GM21723 (cell line): ENCODE measurements at regions not wholly inside any gene's neighbourhood (a gene's known extent, or its start where the extent isn't known, plus 50 kb on each side); places are given as distances from the start of the nearest gene placed in this dataset.

ENCODE experiments used
- ATAC-seq: cut with Tn5 transposase; IDR thresholded peaks from one replicate; pipeline ENCODE4 v1.9.1; 2021; ENCODE audit warnings: mild to moderate bottlenecking, moderate library complexity; ENCODE audit not compliant: unreplicated experiment

DNA sequence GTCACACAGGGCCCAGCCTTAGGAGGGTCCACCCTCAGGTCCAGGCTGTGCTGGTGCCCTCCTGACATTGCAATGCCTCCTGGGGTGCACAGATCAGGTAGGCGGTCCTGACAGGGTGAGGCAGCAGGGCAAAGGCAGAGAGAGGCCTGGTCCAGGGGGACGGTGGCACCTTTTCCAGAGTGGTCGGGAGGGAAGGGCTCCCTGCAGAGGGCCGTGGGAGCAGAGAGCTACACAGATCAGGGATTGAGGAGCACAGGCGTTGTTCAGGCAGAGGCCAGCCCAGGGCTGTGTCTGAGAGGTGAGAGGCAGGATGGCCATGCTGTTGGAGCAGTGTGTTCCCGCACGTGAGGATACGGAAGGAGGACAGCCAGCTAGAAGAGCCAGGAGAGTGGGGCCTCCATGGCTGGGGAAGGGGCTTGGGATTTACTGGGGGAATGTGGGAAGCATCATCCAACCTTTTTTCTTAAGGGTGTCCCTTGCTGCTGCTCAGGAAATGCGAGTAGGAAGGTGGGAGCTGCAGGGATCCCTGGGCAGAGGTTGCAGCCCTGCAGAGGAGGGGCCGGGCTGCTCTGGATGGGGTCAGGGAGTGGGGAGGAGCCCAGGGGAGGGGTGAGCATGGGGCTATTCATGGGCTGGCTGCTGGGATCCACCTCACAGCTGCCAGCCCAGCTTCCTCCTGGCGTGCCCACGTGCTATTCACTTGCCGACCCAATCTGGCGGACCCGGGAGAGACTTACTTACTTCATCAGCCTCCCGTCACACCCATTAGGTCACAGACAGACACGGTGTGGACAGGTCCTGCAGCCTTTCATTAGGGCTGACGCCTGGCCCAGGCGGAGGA lies 1516.4 kb downstream of the TBC1D22A start:
- no peak for ATAC-seq

DNA sequence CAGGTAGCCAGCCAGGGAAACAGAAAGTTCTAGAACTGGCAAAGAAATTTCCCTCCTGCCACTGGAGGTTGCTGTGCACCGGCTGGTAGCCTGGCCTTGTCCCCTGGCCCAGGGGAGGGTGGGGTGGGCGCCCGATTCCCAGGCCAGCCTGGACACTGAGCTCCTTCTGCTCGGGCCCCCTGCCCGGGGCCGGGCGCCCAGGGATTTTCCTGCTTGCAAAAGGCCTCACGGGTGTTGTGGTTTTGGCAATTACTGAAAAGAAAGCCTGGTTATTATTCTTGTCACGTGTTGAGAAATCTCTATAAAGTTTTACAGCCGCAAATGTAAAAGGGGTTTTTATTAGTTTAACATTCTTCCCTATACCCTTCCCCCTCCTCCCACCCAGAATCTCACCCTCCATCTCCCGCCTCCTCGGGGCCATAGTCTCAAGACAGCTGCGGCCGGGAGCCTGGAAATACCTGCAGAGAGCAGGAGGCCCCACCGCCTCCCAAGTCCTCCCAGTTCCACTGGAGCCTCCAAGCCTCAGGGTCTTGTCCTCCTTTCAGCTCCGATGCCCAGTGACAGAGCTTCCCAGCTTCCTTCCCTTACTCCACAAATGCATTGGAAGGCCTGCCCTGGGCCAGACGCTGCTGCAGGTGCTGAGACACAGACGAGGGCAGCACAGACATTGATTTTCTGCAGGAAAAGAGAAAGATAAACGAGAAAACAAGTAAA lies 1515.6 kb downstream of the TBC1D22A start:
- ATAC-seq: no peak

DNA sequence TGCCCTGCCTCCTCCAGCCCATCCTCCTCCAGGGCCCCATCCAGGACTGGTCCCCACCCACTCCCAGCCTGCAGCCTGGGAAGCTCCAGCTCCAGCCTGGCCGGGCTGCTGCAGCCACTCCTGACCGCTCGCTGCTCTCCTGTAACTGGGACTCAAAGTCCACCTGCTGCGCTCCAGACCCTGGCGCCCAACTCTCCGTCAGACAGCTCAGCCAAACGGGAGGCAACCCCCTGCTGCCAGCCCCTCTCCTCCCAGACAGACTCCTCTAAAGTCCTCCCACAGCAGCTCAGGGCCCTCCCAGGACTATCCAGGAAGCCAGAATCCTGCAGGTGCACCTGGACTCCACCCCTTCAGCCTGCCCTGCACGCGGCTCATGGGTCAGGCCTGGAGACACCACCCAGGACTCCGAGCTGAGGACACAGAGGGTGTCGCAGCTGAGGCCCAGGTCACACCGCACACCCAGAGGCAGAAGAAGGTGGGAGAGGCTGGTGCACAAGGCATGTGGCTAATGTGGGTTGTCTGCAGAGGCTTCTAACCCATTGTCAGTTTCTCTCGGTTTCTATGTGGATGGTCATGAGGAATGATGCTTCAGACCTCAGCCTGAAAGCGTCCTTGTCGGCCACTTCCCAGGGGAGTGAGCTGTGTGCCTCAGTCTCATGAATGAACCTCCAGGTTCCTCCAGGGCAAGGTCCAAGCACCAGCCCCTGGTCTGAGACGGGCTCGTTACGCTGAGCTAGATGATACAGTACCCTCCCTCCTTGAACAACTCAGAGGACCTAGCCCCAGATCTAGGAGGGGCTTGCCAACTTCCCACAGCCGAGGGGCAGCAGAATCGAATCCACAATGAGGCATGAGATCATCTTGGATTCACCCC lies 1514.8 kb downstream of the TBC1D22A start:
- no peak for ATAC-seq

DNA sequence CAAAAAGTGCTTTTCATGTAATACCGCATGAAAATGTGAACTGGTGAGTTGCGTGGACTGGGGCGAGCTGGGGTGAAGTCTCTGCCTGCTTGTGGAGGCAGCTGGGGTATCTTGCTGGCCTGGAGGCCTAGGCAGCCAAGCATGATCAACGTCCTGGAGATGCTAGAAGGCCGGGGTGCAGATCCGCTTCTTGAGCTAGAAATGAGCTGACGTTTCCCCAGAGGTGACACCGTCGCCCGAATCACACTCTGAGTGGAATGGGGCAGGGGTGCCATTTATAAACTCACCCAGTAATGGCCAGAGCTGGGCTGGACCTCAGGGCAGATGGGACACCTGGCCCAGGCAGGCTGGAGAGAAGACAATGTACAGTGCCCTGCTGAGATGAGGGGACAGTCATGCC lies 1513.0 kb downstream of the TBC1D22A start:
- no peak for ATAC-seq

DNA sequence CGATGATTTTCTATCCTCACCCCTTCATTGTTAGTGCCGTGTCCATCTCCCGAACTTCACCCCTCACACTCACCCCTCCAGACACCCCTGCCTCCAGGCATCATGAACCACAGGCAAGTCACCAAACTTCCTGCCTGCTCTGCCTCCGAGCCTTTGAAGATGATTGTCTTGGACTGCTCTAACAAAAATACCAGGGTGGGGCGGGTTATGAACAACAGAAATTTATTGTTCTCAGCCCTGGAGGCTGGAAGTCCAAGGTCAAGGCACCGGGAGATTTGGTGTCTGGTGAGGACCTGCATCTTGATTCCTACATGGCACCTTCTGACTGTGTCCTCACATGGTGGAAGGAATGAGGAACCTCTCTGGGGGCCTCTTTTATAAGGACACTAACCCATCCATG lies 1508.3 kb downstream of the TBC1D22A start:
- no peak for ATAC-seq

DNA sequence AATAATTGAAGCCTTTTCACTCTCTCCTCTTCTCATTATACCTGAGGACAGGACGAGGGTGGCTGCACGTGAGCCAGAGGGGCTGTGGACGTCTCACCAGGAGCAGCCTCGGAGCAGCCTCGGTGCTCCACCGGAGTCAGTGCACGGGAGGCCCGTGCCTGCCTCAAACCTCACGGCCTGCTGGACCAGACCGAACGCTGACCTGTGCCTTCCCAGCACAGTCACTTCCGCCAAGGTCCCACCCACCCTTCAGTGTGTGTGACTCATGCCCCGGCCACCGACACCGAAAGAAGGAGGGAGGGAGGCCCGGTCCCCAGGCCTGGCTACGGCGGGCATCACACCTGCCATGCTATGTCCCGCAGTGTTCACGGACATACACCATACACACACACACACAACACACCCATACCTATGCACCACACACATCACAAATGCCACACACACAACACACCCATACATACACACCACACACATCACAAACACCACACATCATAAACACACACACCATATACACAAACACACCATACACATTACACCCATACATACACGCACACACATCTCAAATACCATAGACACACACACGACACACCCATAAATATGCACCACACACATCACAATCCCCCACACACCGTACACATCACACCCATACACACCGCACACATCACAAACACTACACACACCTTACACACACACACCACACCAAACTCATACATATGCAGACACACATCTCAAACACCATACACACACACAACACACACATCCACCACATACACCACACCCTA lies 1506.5 kb downstream of the TBC1D22A start:
- no peak for ATAC-seq

DNA sequence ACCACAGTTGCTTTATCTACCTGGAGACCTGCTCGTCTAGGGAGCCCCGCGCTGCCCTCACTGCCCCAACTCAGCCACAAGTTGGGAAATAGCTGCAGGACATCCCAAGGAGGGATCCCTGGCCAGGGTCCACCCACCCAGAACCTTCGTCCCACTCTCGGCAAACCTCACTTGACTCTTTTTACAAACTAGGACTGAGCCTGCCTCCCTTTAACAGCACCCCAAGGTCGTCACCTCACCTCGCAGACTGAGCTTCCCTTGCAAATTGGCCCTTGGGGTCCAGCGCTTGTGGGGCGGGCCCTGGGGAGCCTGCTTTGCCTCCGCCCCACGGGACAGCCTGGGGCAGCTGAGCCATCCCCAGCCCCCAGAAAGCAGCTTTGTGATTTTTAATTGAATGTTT lies 1505.8 kb downstream of the TBC1D22A start:
- no peak for ATAC-seq

DNA sequence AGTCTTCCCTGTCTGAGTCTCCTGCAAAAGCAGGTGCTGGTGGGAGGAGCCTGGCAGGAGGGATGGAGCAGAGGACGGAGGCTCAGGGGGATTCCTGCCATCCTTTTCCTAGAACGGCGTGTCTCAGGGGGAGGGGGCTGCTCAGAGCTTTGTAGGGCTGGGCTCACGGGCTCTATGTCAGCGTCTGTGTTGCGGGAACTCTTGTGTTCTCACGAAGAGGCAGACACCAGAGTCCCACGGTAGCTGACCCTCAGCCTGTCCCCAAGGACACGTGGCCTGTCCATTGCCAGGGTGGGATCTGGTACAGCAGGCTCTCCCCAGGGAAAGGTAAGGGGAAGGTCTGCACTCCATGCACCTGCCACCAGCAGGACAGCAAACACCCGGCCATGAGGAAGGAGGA lies 1505.2 kb downstream of the TBC1D22A start:
- ATAC-seq: no peak

DNA sequence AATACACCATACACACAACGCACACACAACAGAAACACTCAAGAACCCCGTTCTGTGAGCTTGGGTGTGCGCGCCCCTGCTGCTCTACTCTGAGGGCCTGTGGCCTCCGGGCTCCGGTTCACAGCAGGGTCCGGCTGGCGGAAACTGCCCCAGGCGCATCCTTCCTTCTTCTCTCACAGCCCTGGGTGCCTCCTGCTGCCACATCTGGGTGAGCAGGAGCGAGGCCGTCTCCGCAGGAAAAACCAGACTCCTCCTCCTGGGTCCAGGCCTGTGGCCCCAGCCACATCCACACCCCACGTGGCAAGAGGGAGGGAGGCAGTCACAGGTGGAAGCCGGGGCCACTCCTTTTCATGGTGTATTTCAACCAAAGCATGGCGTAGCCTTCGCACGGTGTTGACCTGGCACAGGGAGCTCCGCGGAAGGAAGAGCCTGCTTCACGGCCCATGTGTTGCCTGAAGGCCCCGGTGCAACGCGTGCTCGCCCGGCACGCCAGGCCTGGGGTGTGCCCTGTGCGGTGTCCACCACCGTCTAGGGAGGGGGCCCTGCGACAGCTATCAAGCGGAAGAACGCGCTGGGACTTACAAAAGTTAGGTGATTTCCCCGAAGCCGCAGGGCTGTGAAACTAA lies 1502.7 kb downstream of the TBC1D22A start:
- no peak for ATAC-seq

DNA sequence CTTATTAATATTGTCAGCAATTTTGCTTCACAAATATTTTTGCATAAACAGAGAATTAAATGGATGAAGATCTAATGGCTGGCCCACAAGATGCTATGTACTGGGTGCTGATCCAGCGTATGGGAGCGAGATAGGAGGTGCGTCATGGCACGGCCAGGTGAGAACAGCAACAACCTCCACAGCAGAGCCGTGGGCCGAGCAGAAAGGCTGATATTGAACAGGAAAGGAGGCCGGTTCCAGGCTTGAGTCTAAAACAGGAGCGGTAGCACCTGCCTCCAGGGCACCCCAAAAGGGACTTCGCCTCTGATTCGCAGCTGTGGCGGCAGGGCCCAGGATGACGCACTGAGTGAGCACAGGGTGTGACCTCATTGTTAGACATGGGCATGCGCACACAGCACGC lies 1502.1 kb downstream of the TBC1D22A start:
- no peak for ATAC-seq

DNA sequence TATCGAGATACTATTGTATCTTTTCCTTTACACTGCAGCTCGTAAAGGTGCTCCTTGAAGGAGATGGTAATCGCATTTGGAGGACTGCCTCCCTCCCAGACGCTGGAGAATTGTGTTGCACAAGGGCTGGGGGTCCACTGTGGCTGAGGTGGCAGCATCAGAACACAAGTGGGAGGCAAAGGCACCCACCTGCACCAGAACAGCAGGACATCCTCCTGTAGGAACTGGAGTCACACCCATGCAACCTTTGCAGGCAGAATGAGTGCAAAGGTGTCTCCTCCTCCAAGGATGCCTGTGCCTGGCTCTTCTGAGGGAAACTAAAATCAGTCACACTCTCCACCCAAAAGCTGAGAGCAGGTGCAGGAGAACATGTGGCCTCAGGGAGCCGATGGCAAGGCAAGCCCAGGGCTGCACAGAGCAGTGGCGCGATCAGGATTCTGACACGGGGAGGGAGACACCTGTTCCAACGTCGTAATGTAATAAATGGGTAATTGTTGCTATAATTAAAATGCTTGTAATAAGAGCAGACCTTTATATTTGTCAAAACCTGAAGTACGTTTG lies 1501.4 kb downstream of the TBC1D22A start:
- no peak for ATAC-seq

DNA sequence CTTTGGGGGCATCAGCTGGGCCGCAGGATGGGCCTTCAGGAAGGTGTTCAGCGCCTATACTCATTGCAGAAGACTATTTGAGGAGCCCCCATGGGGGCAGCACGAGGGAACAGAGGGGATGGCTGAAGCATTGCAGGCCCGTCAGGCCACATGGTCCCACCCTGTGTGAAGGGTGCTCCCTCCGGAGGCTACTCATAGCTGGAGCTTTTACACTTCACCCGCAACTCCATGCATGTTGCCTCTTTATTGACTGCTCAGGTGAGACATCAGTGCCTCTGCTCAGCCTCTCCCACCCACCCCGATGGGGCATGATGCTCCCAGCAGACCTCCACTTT lies 1500.9 kb downstream of the TBC1D22A start:
- ATAC-seq: no peak

DNA sequence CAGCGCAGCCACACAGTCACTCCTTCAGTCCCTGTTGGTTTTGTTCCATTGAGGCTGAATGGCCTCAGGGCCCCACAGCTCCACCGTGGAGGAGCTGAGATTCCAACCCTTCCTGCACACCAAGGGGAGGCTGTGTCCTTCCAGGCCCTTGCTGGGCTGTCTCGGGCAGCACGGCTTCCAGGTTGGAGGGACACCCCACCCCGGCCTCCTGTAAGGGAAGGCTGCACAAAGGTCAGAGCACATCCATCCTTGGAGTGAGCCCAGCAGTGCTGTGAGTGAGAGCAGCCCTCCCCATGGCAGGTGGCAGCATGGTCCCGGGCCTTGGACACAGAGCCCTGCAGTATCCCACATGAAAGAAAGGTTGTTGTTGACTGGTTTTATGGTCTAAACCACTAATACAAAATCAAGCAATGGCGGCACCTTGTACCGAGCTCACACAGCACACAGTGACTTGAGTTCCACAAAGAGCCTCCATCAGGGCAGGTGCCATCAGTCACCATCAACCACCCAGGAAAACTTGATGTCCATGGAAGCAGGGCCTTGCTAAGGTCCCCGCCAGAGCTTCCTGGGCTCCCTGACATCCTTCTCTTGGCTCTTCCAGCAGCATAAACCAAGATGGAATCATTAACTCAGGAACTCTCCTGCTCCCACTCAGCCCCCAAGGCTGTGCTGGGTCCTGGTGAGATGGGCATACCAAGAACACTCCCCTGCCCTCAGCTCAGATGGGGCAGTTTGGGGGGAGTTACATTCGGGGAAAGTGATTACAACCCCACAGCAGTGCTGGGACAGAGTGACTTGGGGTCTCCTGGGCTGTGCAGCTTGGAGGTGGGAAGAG lies 1500.4 kb downstream of the TBC1D22A start:
- no peak for ATAC-seq

DNA sequence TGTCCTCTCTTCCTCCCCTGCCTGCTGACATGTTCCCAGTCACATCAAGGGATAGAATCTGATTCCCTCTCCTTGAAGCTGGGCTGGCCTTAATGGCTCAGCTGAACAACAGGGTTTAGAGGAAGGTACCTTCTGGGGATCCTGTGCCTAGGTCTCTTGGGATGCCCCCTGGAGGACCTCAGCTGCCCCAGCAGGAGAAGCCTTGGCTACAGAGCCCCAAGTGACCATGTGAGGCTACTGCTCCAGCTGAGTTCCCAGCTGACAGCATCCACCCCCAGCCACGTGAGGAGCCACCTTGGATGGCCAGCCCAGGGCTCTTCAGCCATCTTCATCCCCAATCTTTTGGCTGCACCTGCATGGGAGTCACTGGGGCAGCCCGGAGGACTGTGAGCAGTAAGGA lies 1499.3 kb downstream of the TBC1D22A start:
- no peak for ATAC-seq

DNA sequence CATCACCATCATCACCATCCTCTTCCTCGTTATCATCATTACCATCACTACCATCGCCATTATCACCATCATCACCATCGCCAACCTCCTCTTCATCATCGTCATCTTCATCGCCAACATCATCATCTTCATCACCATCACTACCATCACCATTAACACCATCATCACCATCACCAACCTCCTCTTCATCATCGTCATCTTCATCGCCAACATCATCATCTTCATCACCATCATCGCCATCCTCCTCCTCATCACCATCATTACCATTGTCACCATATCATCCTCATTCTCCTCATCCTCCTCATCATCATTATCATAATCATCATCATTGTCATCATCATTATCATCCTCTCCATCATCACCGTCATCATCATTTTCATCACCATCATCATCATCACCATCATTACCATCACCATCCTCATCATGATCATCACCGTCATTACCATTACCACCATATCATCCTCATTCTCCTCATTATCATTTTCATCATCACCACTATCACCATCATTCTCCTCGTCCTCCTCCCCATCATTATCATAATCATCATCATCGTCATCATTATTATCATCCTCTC lies 1498.7 kb downstream of the TBC1D22A start:
- ATAC-seq: no peak

DNA sequence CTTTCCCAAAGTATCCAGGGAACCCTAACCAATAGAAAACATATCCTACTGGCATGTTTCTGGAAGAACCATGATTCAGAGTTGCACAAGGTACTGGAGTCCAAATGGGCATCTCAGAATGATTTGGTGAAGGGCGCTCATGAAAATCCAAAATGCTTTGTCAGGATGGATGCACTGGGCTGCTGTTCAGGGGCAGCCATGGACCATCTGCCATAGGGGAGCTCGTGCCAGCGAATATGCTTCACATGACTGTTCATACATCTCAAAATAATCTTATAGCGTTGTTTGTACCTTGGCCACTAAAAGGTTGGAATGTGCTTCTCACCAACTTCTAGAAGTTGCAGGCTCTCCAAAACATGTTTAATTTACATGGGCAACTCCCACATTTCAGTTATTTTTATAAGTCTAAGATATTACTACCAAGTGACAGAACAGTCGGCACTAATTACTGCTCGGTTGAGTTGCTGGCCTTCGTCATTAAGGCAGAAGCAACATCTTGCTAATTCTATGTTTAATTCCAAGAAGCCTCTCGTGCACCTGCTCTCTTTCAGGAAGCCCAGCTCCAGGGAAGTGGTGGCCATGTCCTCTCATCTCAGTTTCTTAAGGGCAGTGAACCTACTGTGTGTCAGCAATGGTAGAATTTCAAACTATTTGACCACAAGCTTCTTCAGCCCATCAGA lies 1497.7 kb downstream of the TBC1D22A start:
- ATAC-seq: no peak

DNA sequence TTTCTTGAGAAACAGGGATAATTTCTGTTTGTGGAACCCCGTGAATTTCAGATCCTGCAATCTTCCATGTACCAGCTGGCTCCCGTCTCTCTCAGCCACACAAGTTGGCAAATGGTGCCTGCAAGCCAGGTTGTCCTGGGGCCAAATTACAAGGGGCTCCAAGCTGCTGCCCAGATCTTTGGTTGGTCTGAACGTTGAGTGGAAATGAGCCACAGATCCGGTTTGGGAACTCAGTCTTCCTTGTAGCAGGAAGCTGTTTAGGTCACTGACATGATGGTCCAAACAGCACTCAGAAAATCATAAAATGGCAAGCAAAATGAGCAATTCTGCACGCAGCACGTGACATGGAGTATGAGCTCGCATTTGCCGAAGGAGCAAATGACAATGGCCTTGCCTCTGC lies 1496.4 kb downstream of the TBC1D22A start:
- no peak for ATAC-seq

DNA sequence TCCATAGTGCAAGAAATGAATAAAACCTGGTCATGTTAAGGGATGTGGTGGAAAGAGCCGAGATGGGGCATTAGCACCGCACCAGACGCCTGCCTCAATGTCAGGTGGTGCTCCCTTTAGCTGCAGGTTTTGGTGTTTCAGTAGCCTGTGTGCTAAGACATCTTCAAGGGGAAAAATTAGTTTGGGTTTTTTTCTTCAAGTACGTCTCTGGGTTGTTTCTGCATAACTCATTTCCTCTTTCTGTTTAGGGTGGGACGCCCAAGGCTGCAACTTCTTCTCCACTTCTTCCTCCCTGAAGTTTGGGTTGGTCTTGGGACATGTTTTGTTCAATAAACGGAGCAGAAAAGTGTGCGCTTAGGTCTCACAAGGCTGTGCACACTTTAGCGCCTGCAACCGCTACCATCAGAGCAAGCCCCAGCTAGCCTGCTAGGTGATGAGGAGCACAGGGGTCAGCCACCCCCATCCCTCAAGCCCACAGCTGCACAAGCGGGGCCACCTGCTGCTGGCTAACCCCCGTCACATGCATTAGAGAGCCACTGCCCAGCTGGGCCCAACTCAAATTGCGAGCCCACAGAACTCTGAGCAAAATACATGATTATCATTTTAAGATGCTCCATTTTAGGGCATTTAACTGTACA lies 1495.7 kb downstream of the TBC1D22A start:
- no peak for ATAC-seq
